HG03565 (cell line): ENCODE measurements at regions not wholly inside any gene's neighbourhood (a gene's known extent, or its start where the extent isn't known, plus 50 kb on each side); places are given as distances from the start of the nearest gene placed in this dataset.

Source experiments
- ATAC-seq: cut with Tn5 transposase; IDR thresholded peaks from one replicate; pipeline ENCODE4 v1.9.1; 2021; ENCODE audit warnings: mild to moderate bottlenecking, moderate library complexity; ENCODE audit not compliant: unreplicated experiment

- no peak for ATAC-seq
These were observed 169.4 kb upstream of the TAB2 start for GRCh38 chr6:149147938-149148718.

DNA sequence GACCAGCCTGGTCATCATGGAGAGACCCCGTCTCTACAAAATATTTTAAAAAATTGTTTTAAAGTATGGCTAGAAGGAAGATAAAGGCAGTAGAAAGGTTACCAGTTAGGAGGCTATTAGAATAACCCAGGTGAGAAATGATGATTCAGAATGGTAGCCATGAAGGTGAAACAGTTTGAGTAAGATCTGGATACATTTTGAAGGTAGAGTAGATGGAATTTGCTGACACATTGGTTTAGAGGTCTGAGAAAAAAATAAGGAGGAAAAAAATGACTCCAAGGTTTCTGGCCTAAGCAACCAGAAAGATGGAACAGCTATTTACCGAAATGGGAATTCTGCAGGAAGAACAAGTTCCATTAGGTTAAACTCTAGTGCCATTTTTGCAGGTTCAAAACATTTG lies 167.9 kb upstream of the TAB2 start:
- no peak for ATAC-seq

GRCh38 chr6:149150301-149150700 lies 167.2 kb upstream of the TAB2 start:
- no peak for ATAC-seq

- ATAC-seq: no peak
These were observed 166.6 kb upstream of the TAB2 start for GRCh38 chr6:149150801-149151398.

DNA sequence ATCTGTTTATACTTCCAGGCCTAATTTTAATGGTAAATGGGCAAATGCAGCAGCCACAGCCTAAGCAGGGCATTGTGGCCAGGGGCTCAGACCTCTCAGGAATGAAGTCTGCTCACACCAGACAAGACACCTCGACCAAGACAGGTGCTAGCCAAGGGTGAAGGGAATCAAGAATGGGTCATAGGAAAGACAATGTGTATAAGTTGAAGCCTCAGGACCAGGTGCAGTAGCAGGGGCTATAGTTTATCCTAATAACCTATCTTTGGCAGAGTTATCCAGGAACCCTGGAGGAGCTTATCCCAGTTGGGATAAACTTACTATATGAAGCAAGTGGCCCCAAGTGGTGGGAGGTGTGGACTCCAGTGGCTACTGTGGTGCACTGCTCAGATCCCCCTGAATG lies 165.0 kb upstream of the TAB2 start:
- no peak for ATAC-seq

DNA sequence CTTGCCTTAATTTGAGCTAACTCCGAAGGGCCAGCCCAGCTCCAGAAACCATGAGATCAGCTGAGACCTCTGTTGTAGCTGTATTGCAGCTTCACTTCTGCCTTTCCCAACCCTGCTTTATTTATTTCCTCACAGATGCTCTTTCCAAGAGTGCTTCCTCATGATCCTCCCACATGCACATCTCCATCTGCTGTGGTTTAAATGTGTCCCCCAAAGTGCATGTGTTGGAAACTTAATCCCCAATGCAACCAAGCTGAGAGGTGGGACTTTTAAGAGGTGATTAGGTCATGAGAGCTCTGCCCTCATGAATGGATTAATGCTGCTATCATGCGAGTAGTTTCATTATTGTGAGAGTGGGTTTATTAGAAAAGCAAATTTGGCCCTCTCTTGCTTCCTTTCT lies 164.4 kb upstream of the TAB2 start:
- ATAC-seq: no peak

GRCh38 chr6:149153693-149154092 lies 163.8 kb upstream of the TAB2 start:
- ATAC-seq: no peak

DNA sequence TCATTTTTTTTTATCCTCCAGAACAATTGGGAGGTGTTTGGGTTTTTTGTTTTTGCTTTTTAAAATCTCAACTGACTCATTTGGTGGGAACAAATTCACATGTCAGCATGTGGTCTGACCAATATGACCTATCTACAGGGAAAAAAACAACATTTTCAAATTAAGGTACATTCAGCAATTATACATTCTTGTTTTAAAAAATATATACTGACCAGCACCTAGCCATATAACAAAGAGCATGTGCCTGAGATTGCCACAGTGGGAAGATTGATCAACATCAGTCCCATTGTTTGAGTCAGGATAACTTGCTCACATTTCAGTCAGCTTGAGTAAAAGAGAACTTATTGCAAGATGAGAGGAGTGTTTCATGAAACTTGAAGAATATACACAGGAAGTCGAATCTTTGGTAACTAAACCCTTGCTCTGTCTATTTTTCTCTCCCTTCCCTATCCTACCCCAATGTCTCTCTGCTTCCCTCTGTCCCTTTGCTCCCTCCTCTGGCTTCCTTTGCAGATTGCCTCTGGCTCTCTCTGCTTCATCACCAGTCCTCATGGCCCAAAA lies 163.2 kb upstream of the TAB2 start:
- no peak for ATAC-seq

DNA sequence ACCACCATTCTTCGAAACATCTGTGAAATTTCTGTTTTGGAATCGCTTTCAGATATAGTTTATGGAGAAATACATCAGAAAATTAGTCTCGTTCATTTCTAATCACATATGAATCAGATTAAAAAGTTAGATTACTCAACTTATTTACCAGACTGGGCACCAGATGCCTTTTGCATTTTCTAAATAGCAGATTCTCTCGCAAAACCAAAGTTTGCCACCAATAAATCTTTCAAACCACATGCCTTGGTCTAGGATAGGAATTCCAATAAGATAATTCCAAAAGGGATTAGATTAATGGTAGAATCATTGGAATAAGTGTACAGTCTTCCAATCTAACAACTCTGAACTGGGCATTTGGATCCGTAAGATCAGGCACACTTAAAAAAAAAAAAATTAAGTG lies 160.4 kb upstream of the TAB2 start:
- no peak for ATAC-seq

GRCh38 chr6:149158076-149158475 lies 159.4 kb upstream of the TAB2 start:
- ATAC-seq: no peak

- ATAC-seq: no peak
These were observed 156.6 kb upstream of the TAB2 start for GRCh38 chr6:149160943-149161342.

DNA sequence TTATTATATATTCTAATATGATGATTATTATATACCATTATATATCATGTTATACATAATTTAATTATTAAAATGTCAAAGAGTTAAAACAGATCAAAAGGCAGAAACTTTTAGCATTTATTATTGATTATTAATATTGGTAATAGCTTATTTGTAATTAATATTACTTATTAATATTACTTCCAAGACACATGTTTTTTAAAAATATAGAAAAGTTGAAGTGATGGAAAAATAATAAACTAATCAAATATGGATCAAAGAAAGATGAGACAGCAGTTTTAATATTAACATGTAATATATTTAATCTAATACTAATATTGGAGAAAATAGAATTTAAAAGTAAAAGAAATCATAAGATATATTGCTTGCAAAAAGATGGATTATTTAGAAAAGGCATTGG lies 154.6 kb upstream of the TAB2 start:
- no peak for ATAC-seq

GRCh38 chr6:149164199-149164750 lies 153.2 kb upstream of the TAB2 start:
- ATAC-seq: no peak

- ATAC-seq: no peak
These were observed 151.2 kb upstream of the TAB2 start for GRCh38 chr6:149166336-149166735.

GRCh38 chr6:149166747-149167146 lies 150.8 kb upstream of the TAB2 start:
- no peak for ATAC-seq

DNA sequence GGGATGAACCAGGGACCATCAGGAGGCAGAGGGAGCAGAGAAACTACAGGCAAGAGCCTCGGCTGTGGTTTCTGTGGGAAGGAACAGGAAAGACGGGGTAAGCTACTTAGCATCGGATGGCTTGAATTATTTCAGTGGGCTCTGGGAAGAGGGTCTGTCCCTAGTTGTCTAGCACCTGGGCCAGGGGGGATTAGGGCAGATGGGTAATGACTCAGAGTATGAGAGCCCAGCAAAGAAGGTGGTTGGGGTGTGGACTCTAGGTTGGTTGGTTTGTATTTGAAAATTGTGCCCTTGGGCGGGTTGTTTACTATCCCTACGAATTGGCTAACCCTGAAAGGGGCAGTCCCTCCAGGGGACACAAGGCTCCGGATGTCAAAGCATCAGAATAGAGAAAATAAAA lies 148.5 kb upstream of the TAB2 start:
- no peak for ATAC-seq

DNA sequence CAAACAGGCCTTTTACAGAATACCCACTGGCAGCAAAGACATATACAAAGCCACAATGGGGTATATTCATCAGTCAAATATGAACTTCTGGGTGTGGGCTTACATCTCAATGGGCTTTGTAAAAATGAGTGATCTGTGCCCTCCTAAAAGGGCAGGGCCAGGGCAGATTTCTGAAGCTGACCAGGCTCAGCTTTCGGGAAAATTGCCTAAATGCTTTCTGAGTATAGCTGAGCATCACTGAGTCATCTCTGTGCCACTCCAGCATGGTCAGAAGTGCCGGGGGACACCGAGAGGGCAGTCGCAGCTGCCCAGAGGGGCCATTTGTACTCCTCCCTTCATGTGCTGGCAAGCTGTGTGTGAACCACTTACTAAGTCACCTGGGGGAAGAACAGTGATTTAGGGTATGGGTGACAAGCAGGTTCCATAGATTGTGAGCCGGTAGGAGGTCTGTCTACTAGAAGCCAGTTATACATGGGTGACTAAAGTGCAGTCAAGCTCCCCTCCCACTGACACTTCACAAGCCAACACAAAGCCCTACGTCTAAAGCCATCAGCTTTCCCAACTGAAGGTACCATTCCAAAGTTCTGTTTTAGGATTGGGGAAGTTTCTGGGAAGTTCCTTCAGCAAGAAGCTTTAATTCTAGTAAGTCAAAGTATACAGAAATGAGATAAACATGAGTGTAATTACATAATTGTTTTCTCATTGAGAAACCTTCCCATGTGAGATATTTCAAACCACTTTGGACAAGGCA lies 147.6 kb upstream of the TAB2 start:
- ATAC-seq: no peak

DNA sequence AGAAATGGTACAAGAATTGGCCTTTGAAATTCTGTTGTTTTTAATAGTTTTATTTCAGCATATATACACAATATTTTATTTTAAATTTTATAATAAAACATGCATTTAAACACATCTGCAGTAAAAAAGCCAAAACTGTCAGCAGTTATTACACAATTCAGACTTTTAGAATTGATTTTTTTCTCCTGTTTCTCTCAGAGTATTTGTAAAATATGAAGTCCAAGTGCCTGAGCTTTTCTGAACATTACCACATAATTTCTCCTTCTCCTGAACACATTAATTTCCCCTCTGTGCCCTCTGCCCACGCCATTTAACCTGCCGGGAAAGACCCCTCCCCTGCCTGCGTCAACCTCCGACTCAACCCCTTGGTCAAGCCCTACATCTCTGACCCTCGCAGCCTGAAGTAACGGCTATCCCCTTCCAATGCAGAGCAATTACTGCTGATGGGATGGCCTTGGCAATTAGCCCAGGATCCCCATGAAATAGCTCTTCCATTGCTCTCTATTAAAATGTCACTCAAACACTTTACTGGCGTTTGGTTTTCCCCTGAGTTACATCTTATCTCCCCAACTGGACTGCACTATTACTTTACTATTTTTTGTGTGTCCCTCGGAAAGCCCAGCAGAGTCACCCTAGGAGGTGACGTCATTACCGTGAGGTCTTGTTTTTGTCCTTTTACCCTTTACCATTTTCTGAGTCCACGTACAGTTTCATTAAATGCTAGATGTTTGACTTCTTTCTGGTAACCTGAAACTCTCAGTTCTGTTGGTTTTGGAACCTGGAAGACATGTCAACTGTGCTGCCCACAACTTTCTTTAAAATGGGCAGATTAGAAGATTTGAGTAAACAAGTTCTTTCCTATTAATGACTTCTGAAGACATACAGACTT lies 146.7 kb upstream of the TAB2 start:
- no peak for ATAC-seq

- no peak for ATAC-seq
These were observed 144.3 kb upstream of the TAB2 start for GRCh38 chr6:149173222-149173621.

GRCh38 chr6:149174962-149175361 lies 142.6 kb upstream of the TAB2 start:
- no peak for ATAC-seq
